ENCODE measurements at regions not wholly inside any gene's neighbourhood (a gene's known extent, or its start where the extent isn't known, plus 50 kb on each side); places are given as distances from the start of the nearest gene placed in this dataset.

DNA sequence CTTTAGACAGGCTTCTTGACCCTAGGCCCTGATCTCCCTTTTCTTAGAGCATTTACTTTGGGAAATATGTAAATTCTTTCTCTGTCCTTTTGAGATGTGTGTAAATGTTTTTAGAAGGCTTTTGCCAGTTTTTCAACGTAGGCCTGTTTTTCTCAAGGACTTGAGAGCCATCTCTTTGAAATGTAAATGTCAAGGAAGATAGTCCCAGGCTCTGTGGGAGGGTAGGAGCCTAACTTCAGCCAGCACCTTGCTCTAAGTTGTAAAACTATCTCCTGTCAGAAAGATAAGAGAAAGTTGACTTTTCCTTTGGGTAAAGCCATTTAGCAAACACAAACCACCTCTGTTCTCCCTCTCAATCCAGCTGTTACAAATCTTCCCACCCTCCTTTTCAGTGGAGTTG, 219.8 kb downstream of the RPS29 start:
- ChIA-PET POLR2A (no interaction called here), RAD21 (ENCODE audit: low non-redundant PET in 1 of 2, low total read pairs in 2 of 2, uncharacterized antibody in 2 of 2, unreplicated experiment in 2 of 2) (no interaction called here), CTCF (no interaction called here)
- Histone ChIP-seq H4K20me1 (ENCODE audit: insufficient read depth) (no peaks in the 10 kb centered on the region), H3K4me2 (ENCODE audit: low read length) (no peak overlapping the region), H3K79me2 (ENCODE audit: insufficient read depth, low read length) (no peaks in the 10 kb centered on the region), H3K9me2 (ENCODE audit: insufficient read depth) (no peaks in the 10 kb centered on the region), H3K36me3 (ENCODE audit: control insufficient read depth in 1 of 2, insufficient read depth in 2 of 2, low read length in 2 of 2) (no peaks in the 10 kb centered on the region), H3K27ac (ENCODE audit: low read depth, low read length) (no peak overlapping the region), H3K9ac (ENCODE audit: low read length) (no peak overlapping the region), H2AFZ (ENCODE audit: low read depth, low read length, poor library complexity, severe bottlenecking) (no peak overlapping the region), H3K4me1 (ENCODE audit: control insufficient read depth in 1 of 2, insufficient read depth in 2 of 2, low read length in 2 of 2) (no peaks in the 10 kb centered on the region), H3K4me3 (replicated peaks in 1 of 2; ENCODE audit: low read depth in 1 of 2, low read length in 2 of 2) (no peak overlapping the region), H3K9me3 (ENCODE audit: control insufficient read depth in 1 of 2, insufficient read depth in 1 of 2, low read depth in 1 of 2, low read length in 2 of 2) (no peaks in the 10 kb centered on the region), H3K27me3 (ENCODE audit: insufficient read depth, low read length) (peaks cover 5% of the 10 kb centered on the region)
- intact Hi-C loops (cut with micrococcal nuclease): no loop called here
- no peak for TF ChIP-seq SIN3A (IDR thresholded peaks at IDR 0.05; ENCODE audit: low read depth)
- no peak for TF ChIP-seq YY1 (IDR thresholded peaks at IDR 0.05; ENCODE audit: extremely low read depth, insufficient replicate concordance, low read depth, low read length)
- TF ChIP-seq CBX3 (IDR thresholded peaks at IDR 0.05; ENCODE audit: low read depth): no peak
- TF ChIP-seq TCF7L2 (IDR thresholded peaks at IDR 0.05; ENCODE audit: borderline replicate concordance, extremely low read depth, insufficient read depth, insufficient read length): no peak
- TF ChIP-seq, protein P1, sequence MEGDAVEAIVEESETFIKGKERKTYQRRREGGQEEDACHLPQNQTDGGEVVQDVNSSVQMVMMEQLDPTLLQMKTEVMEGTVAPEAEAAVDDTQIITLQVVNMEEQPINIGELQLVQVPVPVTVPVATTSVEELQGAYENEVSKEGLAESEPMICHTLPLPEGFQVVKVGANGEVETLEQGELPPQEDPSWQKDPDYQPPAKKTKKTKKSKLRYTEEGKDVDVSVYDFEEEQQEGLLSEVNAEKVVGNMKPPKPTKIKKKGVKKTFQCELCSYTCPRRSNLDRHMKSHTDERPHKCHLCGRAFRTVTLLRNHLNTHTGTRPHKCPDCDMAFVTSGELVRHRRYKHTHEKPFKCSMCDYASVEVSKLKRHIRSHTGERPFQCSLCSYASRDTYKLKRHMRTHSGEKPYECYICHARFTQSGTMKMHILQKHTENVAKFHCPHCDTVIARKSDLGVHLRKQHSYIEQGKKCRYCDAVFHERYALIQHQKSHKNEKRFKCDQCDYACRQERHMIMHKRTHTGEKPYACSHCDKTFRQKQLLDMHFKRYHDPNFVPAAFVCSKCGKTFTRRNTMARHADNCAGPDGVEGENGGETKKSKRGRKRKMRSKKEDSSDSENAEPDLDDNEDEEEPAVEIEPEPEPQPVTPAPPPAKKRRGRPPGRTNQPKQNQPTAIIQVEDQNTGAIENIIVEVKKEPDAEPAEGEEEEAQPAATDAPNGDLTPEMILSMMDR (IDR thresholded peaks at IDR 0.05 in 2 of 3, conservative IDR thresholded peaks at IDR 0.05 in 1 of 3; ENCODE audit: borderline replicate concordance in 1 of 3, insufficient read depth in 1 of 3, low read depth in 2 of 3, low read length in 2 of 3): no peak
- TF ChIP-seq EZH2phosphoT487 (IDR thresholded peaks at IDR 0.05; ENCODE audit: borderline replicate concordance): no peak
- TF ChIP-seq EZH2 (IDR thresholded peaks at IDR 0.05): no peak
- TF ChIP-seq RAD21 (IDR thresholded peaks at IDR 0.05; ENCODE audit: low read depth): no peak
- no peak for TF ChIP-seq ZNF274 (IDR thresholded peaks at IDR 0.05; ENCODE audit: low read depth, low read length)
- TF ChIP-seq FOSL1 (IDR thresholded peaks at IDR 0.05; ENCODE audit: low read depth): no peak
- no TSS peak for BruUV-seq (replicated peaks)
- DNase-seq (ENCODE audit: low read depth, low spot score) (no peak), ATAC-seq (no peak)
